Gastrocnemius medialis (tissue), 4 donors: ENCODE measurements at regions not wholly inside any gene's neighbourhood (a gene's known extent, or its start where the extent isn't known, plus 50 kb on each side); places are given as distances from the start of the nearest gene placed in this dataset.

ENCODE experiments used
- ATAC-seq, 2 donors: fragments of 150-250 bp; one replicate each; pipeline ENCODE4 v1.9.1; 2016
- DNase-seq, 2 donors: peaks; one replicate each; pipeline ENCODE4 v3.0.0-alpha.2; 2019
- H3K27ac ChIP-seq, 4 donors: fragments of 200-600 bp; sonication (generic); 1 replicate in 1 of 4; 2 replicates in 3 of 4; pipeline ENCODE4 v1.5.1; 2016 to 2018; ENCODE audit warnings: mild to moderate bottlenecking in 2 of 4, moderate library complexity in 1 of 4
- H3K27me3 ChIP-seq, 3 donors: fragments of 200-600 bp; sonication (generic) in 2 of 3; 1 replicate in 1 of 3; 2 replicates in 2 of 3; pipeline versions ENCODE4 v1.5.1 to v1.6.0; 2016 to 2019; ENCODE audit warnings: mild to moderate bottlenecking in 1 of 3, moderate library complexity in 1 of 3
- H3K36me3 ChIP-seq, 2 donors: fragments of 200-600 bp; sonication (generic) in 1 of 2; one replicate each; pipeline ENCODE4 v1.5.1; 2017 to 2018
- H3K4me1 ChIP-seq, 2 donors: fragments of 200-600 bp; sonication (generic) in 1 of 2; one replicate each; pipeline ENCODE4 v1.5.1; 2016 to 2017; ENCODE audit warnings: mild to moderate bottlenecking in 2 of 2
- H3K4me3 ChIP-seq, 4 donors: fragments of 200-600 bp; sonication (generic) in 3 of 4; 1 replicate in 1 of 4; 2 replicates in 3 of 4; pipeline ENCODE4 v1.5.1; 2016 to 2019; ENCODE audit warnings: mild to moderate bottlenecking in 2 of 4
- H3K9me3 ChIP-seq, 3 donors: fragments of 200-600 bp; sonication (generic) in 2 of 3; 1 replicate in 1 of 3; 2 replicates in 2 of 3; pipeline ENCODE4 v1.5.1; 2016 to 2019
- POLR2A ChIP-seq, 2 donors: fragments of 450-650 bp; IDR thresholded peaks; one replicate each; pipeline ENCODE4 v1.6.1; 2017; ENCODE audit warnings: antibody characterized with exemption in 2 of 2, mild to moderate bottlenecking in 2 of 2, moderate library complexity in 2 of 2
- in situ Hi-C, 4 donors: fragments of 200-750 bp; cut with MboI; loops; one replicate each; pipeline versions ENCODE4 v1.15.0 to v1.8.0; 2017; ENCODE audit warnings: low sequenced_read_pairs in 4 of 4
- intact Hi-C: fragments of 100-400 bp; cut with DNase I; formaldehyde crosslinking; loops from one replicate; pipeline ENCODE4 v1.15.1; 2023; ENCODE audit warnings: low total_unique reads
- TF ChIP-seq, protein P1 (sequence below), 5 experiments: fragments of 450-650 bp in 3 of 5; fragments of 200-600 bp in 2 of 5; sonication (generic) in 2 of 5; IDR thresholded peaks in 4 of 5; conservative IDR thresholded peaks in 1 of 5; 1 replicate in 4 of 5; 2 replicates in 1 of 5; pipeline ENCODE4 v1.5.1; 2016 to 2019; ENCODE audit warnings: antibody characterized with exemption in 5 of 5, mild to moderate bottlenecking in 3 of 5, moderate library complexity in 3 of 5

DNA sequence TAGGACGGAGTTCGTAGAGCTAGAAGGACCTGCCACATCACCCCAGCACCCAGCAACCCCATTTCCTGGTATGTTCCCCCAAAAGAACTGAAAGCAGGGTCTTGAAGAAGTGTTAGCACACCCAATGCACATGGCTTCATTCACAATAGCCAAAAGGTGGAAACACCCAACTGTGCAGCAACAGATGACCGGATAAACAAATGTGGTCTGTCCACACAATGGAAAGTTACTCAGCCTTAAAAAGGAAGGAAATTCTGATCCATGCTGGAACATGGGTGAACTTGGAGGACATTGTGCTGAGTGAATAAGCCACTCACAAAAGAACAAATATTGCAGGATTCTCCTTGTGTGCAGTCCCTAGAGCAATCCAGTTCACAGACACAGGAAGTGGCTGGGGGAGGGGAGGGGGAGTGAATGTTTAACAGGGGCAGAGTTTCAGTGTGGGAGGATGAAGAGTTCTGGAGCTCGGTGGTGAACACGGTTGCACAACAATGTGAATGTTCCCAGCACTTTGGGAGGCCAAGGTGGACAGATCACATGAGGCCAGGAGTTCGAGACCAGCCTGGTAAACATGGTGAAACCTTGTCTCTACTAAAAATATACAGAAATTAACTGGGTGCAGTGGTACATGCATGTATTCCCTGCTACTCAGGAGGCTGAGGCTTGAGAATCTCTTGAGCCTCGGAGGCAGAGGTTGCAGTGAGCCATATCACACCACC is 157.5 kb downstream of the NUP210 start:
- TF ChIP-seq POLR2A (IDR thresholded peaks at IDR 0.05): no peak
- TF ChIP-seq, protein P1, sequence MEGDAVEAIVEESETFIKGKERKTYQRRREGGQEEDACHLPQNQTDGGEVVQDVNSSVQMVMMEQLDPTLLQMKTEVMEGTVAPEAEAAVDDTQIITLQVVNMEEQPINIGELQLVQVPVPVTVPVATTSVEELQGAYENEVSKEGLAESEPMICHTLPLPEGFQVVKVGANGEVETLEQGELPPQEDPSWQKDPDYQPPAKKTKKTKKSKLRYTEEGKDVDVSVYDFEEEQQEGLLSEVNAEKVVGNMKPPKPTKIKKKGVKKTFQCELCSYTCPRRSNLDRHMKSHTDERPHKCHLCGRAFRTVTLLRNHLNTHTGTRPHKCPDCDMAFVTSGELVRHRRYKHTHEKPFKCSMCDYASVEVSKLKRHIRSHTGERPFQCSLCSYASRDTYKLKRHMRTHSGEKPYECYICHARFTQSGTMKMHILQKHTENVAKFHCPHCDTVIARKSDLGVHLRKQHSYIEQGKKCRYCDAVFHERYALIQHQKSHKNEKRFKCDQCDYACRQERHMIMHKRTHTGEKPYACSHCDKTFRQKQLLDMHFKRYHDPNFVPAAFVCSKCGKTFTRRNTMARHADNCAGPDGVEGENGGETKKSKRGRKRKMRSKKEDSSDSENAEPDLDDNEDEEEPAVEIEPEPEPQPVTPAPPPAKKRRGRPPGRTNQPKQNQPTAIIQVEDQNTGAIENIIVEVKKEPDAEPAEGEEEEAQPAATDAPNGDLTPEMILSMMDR (IDR thresholded peaks at IDR 0.05 in 4 of 5, conservative IDR thresholded peaks at IDR 0.05 in 1 of 5): no peak
- Histone ChIP-seq H3K36me3 (no peaks in the 10 kb centered on the region), H3K27me3 (no peaks in the 10 kb centered on the region), H3K4me3 (no peak overlapping the region), H3K27ac (peak overlapping the region in 3 of 4 donors; percentile 37 to 81 (median 75)), H3K4me1 (peaks cover 11 to 21% of the 10 kb centered on the region in 2 donors), H3K9me3 (no peaks in the 10 kb centered on the region)
- intact Hi-C loops: no loop called here
- ATAC-seq (no peak), DNase-seq (no peak)
- in situ Hi-C loops: no loop called here

DNA sequence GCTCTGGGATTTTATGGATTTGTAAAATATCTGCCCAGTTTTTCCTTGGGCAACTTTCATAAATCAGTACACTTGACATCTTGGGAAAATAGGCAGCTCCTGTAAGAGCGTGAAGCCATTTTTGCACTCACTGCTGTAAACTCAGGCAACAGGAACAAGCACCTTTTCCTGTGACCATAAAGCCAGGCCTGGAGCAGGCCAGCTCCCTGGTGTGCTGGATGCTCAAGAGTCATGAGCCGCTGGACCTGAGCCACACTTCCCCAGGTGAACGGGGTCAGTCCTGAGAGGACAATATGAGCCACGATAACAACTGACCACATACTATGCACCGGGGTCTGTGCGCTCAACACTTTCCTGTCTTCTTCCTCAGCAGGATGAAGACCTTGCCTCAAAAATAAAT is 158.2 kb downstream of the NUP210 start:
- Histone ChIP-seq H3K27me3 (no peaks in the 10 kb centered on the region), H3K4me3 (no peak overlapping the region), H3K9me3 (no peaks in the 10 kb centered on the region), H3K36me3 (no peaks in the 10 kb centered on the region), H3K27ac (peak overlapping the region in 3 of 4 donors; percentile 20 to 40 (median 37)), H3K4me1 (peaks cover 11 to 21% of the 10 kb centered on the region in 2 donors)
- intact Hi-C loops: no loop called here
- no peak for ATAC-seq
- DNase-seq: no peak
- no peak for TF ChIP-seq POLR2A (IDR thresholded peaks at IDR 0.05)
- TF ChIP-seq, protein P1 (IDR thresholded peaks at IDR 0.05 in 4 of 5, conservative IDR thresholded peaks at IDR 0.05 in 1 of 5): no peak
- in situ Hi-C loops: no loop called here

DNA sequence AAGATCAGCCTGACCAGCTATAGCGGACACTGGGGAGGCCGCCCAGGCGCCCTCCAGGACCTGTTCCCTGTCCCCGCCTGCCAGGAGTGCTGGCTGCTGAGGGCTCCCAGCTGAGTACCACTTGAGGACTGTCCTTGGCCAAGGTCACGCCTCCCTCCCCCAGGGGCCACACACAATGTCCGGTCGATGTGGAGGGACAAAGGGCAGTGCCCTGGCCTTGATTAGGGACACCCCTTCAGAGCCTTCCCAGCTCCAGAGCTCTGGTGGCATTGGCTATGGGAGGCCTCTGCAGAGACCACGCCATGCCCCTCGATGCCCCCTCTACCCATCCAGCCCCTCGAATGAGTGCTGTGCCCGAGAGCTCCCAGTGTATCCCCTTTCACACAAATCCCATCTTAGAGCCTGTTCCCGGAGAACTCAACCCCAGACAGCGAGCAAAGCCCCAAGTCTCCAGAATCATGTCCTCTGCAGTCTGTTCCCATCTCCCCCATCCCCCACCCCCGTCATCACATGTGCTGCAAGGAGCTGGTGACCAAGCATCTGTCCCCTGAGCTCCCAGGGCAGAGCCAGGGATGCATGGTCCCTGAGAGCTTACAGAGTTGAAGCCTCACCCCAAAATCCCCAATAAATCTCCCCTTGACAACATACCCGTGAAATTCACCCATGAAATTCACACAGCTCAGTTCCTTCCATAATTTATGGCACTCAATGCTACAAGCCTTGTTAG is 158.9 kb downstream of the NUP210 start:
- in situ Hi-C loops (no loop called here), intact Hi-C loops (no loop called here)
- no peaks in the 10 kb centered on the region for H3K27me3 ChIP-seq
- peaks cover 11 to 21% of the 10 kb centered on the region in 2 donors for H3K4me1 ChIP-seq
- DNase-seq (no peak), ATAC-seq (no peak)
- H3K9me3 ChIP-seq: no peaks in the 10 kb centered on the region
- peak overlapping the region in 3 of 4 donors; percentile 20 to 40 (median 37) for H3K27ac ChIP-seq
- no peaks in the 10 kb centered on the region for H3K36me3 ChIP-seq
- no peak overlapping the region for H3K4me3 ChIP-seq
- TF ChIP-seq, protein P1 (IDR thresholded peaks at IDR 0.05 in 4 of 5, conservative IDR thresholded peaks at IDR 0.05 in 1 of 5): no peak
- no peak for TF ChIP-seq POLR2A (IDR thresholded peaks at IDR 0.05)

DNA sequence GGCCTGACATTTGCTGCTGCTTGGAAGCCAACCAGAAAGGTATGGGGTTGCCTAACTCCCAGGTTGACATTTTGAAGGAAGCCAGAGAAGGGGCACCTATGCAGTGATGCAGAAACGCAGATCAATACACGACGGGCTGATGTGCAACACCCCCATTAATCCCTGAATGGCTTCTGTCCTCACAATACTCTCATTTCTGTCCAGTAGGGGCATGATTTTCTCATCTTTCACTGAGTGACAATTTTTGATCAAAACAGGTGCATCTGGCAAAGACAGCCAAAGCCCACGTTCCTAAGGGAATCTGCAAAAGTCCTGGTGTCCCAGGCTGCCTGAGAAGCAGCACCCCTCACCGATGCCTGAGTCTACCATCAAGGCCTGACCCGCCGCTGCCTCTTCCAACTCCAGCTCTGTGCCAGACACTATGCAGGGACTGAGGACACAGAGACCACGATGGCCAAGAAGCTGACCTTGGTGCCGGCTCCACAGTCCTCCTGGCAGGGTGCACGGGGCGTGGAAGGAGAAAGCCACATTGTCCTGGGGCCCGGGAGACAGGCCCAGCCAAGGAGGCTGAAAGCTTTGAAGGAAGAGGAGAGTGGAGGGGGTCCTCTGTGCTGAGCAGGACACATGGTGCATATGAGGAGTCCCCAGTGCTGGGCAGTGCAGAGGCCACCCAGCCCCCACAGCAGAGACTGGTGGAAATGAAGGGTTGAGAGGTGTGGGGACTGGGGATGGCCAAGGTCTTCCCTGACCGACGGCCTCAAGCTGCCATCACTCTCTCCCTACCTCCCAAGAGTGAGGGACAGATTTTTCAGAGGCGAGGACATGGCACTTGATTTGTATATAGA is 159.6 kb downstream of the NUP210 start:
- in situ Hi-C loops (no loop called here), intact Hi-C loops (no loop called here)
- no peak for TF ChIP-seq POLR2A (IDR thresholded peaks at IDR 0.05)
- TF ChIP-seq, protein P1 (IDR thresholded peaks at IDR 0.05 in 4 of 5, conservative IDR thresholded peaks at IDR 0.05 in 1 of 5): no peak
- H3K9me3 ChIP-seq: no peaks in the 10 kb centered on the region
- no peak for DNase-seq
- H3K36me3 ChIP-seq: no peaks in the 10 kb centered on the region
- ATAC-seq: no peak
- H3K4me1 ChIP-seq: peaks cover 11 to 21% of the 10 kb centered on the region in 2 donors
- no peak overlapping the region for H3K4me3 ChIP-seq
- H3K27me3 ChIP-seq: no peaks in the 10 kb centered on the region
- no peak overlapping the region for H3K27ac ChIP-seq
